Colonic mucosa (tissue), 4 donors: ENCODE measurements at regions not wholly inside any gene's neighbourhood (a gene's known extent, or its start where the extent isn't known, plus 50 kb on each side); places are given as distances from the start of the nearest gene placed in this dataset.

Source experiments
- DNase-seq: peaks from one replicate; pipeline ENCODE4 v3.0.0-alpha.2; 2020
- H3K27ac ChIP-seq: fragments of 200-600 bp; one replicate; pipeline ENCODE4 v1.8.0; 2021
- H3K27me3 ChIP-seq: fragments of 200-600 bp; one replicate; pipeline ENCODE4 v1.8.0; 2021
- H3K36me3 ChIP-seq: fragments of 200-600 bp; one replicate; pipeline ENCODE4 v1.8.0; 2021
- H3K4me1 ChIP-seq: fragments of 200-600 bp; one replicate; pipeline ENCODE4 v1.8.0; 2021; ENCODE audit warnings: mild to moderate bottlenecking
- H3K4me3 ChIP-seq: fragments of 200-600 bp; one replicate; pipeline ENCODE4 v1.8.0; 2021
- H3K9ac ChIP-seq, 2 donors: one replicate each; pipeline ENCODE4 v1.7.0; 2013; ENCODE audit warnings: control low read depth in 2 of 2, low read depth in 2 of 2, low read length in 2 of 2
- H3K9me3 ChIP-seq: fragments of 200-600 bp; one replicate; pipeline ENCODE4 v1.8.0; 2021
- intact Hi-C: fragments of 100-400 bp; cut with DNase I; formaldehyde crosslinking; loops from one replicate; pipeline ENCODE4 v1.14.1; 2022
- TF ChIP-seq, protein P1 (sequence below): fragments of 200-600 bp; IDR thresholded peaks from one replicate; pipeline ENCODE4 v1.8.0; 2022; ENCODE audit warnings: antibody characterized with exemption, mild to moderate bottlenecking
- donor health status: healthy.
- donor health status: DM: no; HTN: no; CAD: no.
- donor health status: DM: no; HTN: no; CAD: no.

DNA sequence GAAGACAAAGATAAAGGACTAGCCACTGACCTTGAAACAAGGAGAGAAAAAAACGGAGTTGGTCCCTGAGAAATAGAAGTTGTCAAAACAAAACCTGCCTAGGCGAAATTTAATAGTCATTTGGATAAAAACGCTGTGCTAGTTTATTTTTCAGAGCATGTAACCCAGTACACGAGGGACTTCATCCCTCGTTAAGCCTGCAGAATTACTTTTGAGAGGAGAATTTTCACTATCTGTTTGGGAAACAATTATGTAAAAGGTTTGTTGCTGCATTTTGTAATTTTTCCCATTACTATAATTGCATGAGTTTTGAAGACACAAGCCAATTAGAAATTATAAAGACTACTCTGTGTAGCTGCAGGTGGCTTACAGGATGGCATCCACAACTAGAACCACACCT lies 71.6 kb upstream of the MAP3K7 start:
- no peaks in the 10 kb centered on the region for H3K9me3 ChIP-seq
- no peak for DNase-seq
- H3K4me3 ChIP-seq: no peak overlapping the region
- no peak overlapping the region for H3K9ac ChIP-seq
- intact Hi-C loops: no loop called here
- no peak overlapping the region for H3K27ac ChIP-seq
- no peaks in the 10 kb centered on the region for H3K27me3 ChIP-seq
- H3K36me3 ChIP-seq: no peaks in the 10 kb centered on the region
- TF ChIP-seq, protein P1, sequence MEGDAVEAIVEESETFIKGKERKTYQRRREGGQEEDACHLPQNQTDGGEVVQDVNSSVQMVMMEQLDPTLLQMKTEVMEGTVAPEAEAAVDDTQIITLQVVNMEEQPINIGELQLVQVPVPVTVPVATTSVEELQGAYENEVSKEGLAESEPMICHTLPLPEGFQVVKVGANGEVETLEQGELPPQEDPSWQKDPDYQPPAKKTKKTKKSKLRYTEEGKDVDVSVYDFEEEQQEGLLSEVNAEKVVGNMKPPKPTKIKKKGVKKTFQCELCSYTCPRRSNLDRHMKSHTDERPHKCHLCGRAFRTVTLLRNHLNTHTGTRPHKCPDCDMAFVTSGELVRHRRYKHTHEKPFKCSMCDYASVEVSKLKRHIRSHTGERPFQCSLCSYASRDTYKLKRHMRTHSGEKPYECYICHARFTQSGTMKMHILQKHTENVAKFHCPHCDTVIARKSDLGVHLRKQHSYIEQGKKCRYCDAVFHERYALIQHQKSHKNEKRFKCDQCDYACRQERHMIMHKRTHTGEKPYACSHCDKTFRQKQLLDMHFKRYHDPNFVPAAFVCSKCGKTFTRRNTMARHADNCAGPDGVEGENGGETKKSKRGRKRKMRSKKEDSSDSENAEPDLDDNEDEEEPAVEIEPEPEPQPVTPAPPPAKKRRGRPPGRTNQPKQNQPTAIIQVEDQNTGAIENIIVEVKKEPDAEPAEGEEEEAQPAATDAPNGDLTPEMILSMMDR: no peak
- H3K4me1 ChIP-seq: no peaks in the 10 kb centered on the region

GRCh38 chr6:90656325-90656724 lies 69.5 kb upstream of the MAP3K7 start:
- Histone ChIP-seq H3K27me3 (no peaks in the 10 kb centered on the region), H3K9ac (no peak overlapping the region), H3K9me3 (no peaks in the 10 kb centered on the region), H3K4me3 (no peak overlapping the region), H3K4me1 (no peaks in the 10 kb centered on the region), H3K36me3 (no peaks in the 10 kb centered on the region), H3K27ac (no peak overlapping the region)
- intact Hi-C loops: no loop called here
- TF ChIP-seq, protein P1: no peak
- no peak for DNase-seq

DNA sequence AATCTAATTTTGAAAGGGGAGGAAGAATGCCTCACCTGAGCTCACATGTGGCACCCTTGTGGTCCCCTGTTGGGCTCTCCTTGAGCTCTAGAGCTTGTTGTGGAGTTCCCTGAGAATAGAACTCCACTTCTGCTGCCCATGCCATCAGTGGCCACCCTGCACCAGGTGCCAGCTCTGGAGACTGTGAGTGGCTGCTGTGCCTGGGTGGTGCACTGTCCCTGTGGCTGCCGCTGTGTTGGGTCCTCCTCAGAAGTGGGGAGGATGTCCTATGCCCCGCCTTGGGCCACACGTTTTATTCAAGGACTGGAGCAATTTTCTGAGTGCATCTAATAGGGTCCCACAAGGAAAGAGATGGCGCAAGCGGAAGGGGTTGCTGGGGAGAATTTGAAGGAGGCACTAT lies 67.9 kb upstream of the MAP3K7 start:
- Histone ChIP-seq H3K27me3 (no peaks in the 10 kb centered on the region), H3K9me3 (no peaks in the 10 kb centered on the region), H3K4me3 (no peak overlapping the region), H3K4me1 (no peaks in the 10 kb centered on the region), H3K36me3 (no peaks in the 10 kb centered on the region), H3K9ac (no peak overlapping the region), H3K27ac (no peak overlapping the region)
- TF ChIP-seq, protein P1: no peak
- intact Hi-C loops: no loop called here
- no peak for DNase-seq

GRCh38 chr6:90654166-90654565 lies 67.3 kb upstream of the MAP3K7 start:
- no peaks in the 10 kb centered on the region for H3K36me3 ChIP-seq
- no peak overlapping the region for H3K9ac ChIP-seq
- H3K4me3 ChIP-seq: no peak overlapping the region
- intact Hi-C loops: no loop called here
- no peaks in the 10 kb centered on the region for H3K27me3 ChIP-seq
- TF ChIP-seq, protein P1: no peak
- no peaks in the 10 kb centered on the region for H3K4me1 ChIP-seq
- no peaks in the 10 kb centered on the region for H3K9me3 ChIP-seq
- DNase-seq: no peak
- H3K27ac ChIP-seq: no peak overlapping the region

GRCh38 chr6:90653750-90654149 lies 66.9 kb upstream of the MAP3K7 start:
- Histone ChIP-seq H3K27me3 (no peaks in the 10 kb centered on the region), H3K9ac (no peak overlapping the region), H3K27ac (no peak overlapping the region), H3K9me3 (no peaks in the 10 kb centered on the region), H3K36me3 (no peaks in the 10 kb centered on the region), H3K4me3 (no peak overlapping the region), H3K4me1 (no peaks in the 10 kb centered on the region)
- TF ChIP-seq, protein P1: no peak
- no peak for DNase-seq
- intact Hi-C loops: no loop called here
